GM23248 (cell line): ENCODE measurements at regions not wholly inside any gene's neighbourhood (a gene's known extent, or its start where the extent isn't known, plus 50 kb on each side); places are given as distances from the start of the nearest gene placed in this dataset.

Experiments used
- DNase-seq: peaks from one replicate; pipeline ENCODE4 v3.0.0-alpha.2; 2015
- H2AFZ ChIP-seq: fragments of 200-600 bp; sonication (generic); 2 replicates; pipeline ENCODE4 v1.6.1; 2016; ENCODE audit warnings: antibody characterized with exemption
- H3F3A ChIP-seq: fragments of 200-600 bp; sonication (generic); 2 replicates; pipeline ENCODE4 v1.6.1; 2016; ENCODE audit warnings: mild to moderate bottlenecking, antibody characterized with exemption, mixed run types; ENCODE audit not compliant: insufficient read depth
- H3K27ac ChIP-seq: fragments of 200-600 bp; sonication (generic); 2 replicates; pipeline ENCODE4 v1.5.1; 2016; ENCODE audit warnings: mild to moderate bottlenecking
- H3K27me3 ChIP-seq: fragments of 200-600 bp; sonication (generic); replicated peaks from 2 replicates; pipeline ENCODE4 v1.6.1; 2016; ENCODE audit warnings: mild to moderate bottlenecking; ENCODE audit not compliant: insufficient read depth
- H3K36me3 ChIP-seq: fragments of 200-600 bp; sonication (generic); 2 replicates; pipeline ENCODE4 v1.6.1; 2016; ENCODE audit warnings: low read depth, mild to moderate bottlenecking
- H3K4me1 ChIP-seq: fragments of 200-600 bp; sonication (generic); 2 replicates; pipeline ENCODE4 v1.6.1; 2016; ENCODE audit warnings: mild to moderate bottlenecking; ENCODE audit not compliant: insufficient read depth
- H3K4me2 ChIP-seq: fragments of 200-600 bp; sonication (generic); one replicate; pipeline ENCODE4 v1.6.1; 2016; ENCODE audit warnings: mild to moderate bottlenecking; ENCODE audit not compliant: unreplicated experiment
- H3K4me3 ChIP-seq: fragments of 200-600 bp; sonication (generic); 2 replicates; pipeline ENCODE4 v1.5.1; 2016; ENCODE audit warnings: mild to moderate bottlenecking
- H3K79me2 ChIP-seq: fragments of 200-600 bp; sonication (generic); 2 replicates; pipeline ENCODE4 v1.6.1; 2016; ENCODE audit warnings: mild to moderate bottlenecking; ENCODE audit not compliant: insufficient read depth
- H3K9ac ChIP-seq: fragments of 200-600 bp; sonication (generic); 2 replicates; pipeline ENCODE4 v1.6.1; 2016; ENCODE audit warnings: mild to moderate bottlenecking
- H3K9me2 ChIP-seq: fragments of 200-600 bp; sonication (generic); 2 replicates; pipeline ENCODE4 v1.6.1; 2016; ENCODE audit warnings: mixed run types, mild to moderate bottlenecking, moderate library complexity; ENCODE audit not compliant: insufficient read depth
- H3K9me3 ChIP-seq: fragments of 200-600 bp; sonication (generic); one replicate; pipeline ENCODE4 v1.6.1; 2017; ENCODE audit warnings: low read depth
- H4K20me1 ChIP-seq: fragments of 200-600 bp; sonication (generic); 2 replicates; pipeline ENCODE4 v1.6.0; 2016; ENCODE audit not compliant: insufficient read depth
- EZH2 ChIP-seq: fragments of 200-600 bp; sonication (generic); IDR thresholded peaks from 2 replicates; pipeline ENCODE4 v1.6.1; 2018; ENCODE audit warnings: antibody characterized with exemption, mild to moderate bottlenecking; ENCODE audit not compliant: insufficient read depth, poor library complexity, severe bottlenecking
- EZH2phosphoT487 ChIP-seq: fragments of 200-600 bp; sonication (generic); IDR thresholded peaks from 2 replicates; pipeline ENCODE4 v1.6.1; 2018; ENCODE audit warnings: antibody characterized with exemption, moderate library complexity, mild to moderate bottlenecking, low read depth; ENCODE audit not compliant: insufficient read depth
- WGBS, 2 experiments: methylation state at CpG; one replicate each; pipeline ENCODE4 v1.1.6; 2015 to 2017; ENCODE audit warnings: low lambda C conversion rate in 2 of 2, low coverage in 1 of 2; ENCODE audit errors: missing lambda C conversion rate in 2 of 2; 5-methylcytosine and 5-hydroxymethylcytosine counted together
- in situ Hi-C: fragments of 300-500 bp; cut with MboI; formaldehyde crosslinking; loops from 2 replicates; pipeline ENCODE4 v1.15.0; 2020

- no peak for TF ChIP-seq EZH2phosphoT487
- no peak for TF ChIP-seq EZH2
- in situ Hi-C loops: no loop called here
- no peaks in the 10 kb centered on the region for H3K79me2 ChIP-seq
- no peaks in the 10 kb centered on the region for H3K36me3 ChIP-seq
- H3F3A ChIP-seq: peaks cover 5% of the 10 kb centered on the region; the same call in 1 of the 2 replicates
- DNase-seq: peak; percentile 18
- 89 to 90% methylated on average over 3 of the region's 3 CpGs for WGBS, 2 experiments
- H3K9me2 ChIP-seq: no peaks in the 10 kb centered on the region
- no peak overlapping the region for H3K9ac ChIP-seq
- H3K4me2 ChIP-seq: no peak overlapping the region
- H2AFZ ChIP-seq: no peak overlapping the region
- H3K27me3 ChIP-seq: no peaks in the 10 kb centered on the region
- H4K20me1 ChIP-seq: no peaks in the 10 kb centered on the region
- H3K9me3 ChIP-seq: no peaks in the 10 kb centered on the region
- H3K4me1 ChIP-seq: 0 out of 2 replicates have a peak, but pooled peaks cover 5% of the 10 kb centered on the region
- no peak overlapping the region for H3K4me3 ChIP-seq
- H3K27ac ChIP-seq: no peak overlapping the region
These were observed 271.2 kb downstream of the INHBA start for GRCh38 chr7:41431671-41432070.

DNA sequence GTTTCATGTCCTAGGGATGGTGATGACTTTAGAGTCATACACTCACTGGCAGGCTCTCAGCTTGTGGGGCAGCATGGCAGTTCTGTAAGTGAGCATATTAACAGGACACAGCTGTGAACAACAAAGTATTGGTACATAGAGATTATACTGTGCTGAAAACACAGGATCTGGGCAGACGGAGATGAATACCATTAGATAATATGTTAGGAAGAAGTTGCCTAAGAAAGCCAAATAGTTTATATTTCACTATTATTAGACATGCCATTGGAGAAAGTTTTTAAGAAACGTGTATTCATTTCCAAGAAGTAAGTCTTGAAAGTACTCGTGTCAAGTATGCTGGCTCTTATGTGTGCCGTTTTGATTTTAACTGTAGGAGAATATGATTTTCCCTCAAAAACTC lies 274.5 kb downstream of the INHBA start:
- Histone ChIP-seq H3F3A (peaks cover 18% of the 10 kb centered on the region; the same call in 1 of the 2 replicates), H3K4me1 (peaks cover 19% of the 10 kb centered on the region), H3K4me3 (no peak overlapping the region), H3K9me3 (no peaks in the 10 kb centered on the region), H3K27ac (no peak overlapping the region), H3K79me2 (no peaks in the 10 kb centered on the region), H4K20me1 (no peaks in the 10 kb centered on the region), H2AFZ (no peak overlapping the region), H3K36me3 (no peaks in the 10 kb centered on the region), H3K9me2 (no peaks in the 10 kb centered on the region), H3K27me3 (no peaks in the 10 kb centered on the region), H3K9ac (no peak overlapping the region), H3K4me2 (no peak overlapping the region)
- peak; percentile 12 for DNase-seq
- in situ Hi-C loops: no loop called here
- TF ChIP-seq EZH2phosphoT487: no peak
- no peak for TF ChIP-seq EZH2
- 30 to 38% methylated on average over 4 of the region's 4 CpGs for WGBS, 2 experiments

DNA sequence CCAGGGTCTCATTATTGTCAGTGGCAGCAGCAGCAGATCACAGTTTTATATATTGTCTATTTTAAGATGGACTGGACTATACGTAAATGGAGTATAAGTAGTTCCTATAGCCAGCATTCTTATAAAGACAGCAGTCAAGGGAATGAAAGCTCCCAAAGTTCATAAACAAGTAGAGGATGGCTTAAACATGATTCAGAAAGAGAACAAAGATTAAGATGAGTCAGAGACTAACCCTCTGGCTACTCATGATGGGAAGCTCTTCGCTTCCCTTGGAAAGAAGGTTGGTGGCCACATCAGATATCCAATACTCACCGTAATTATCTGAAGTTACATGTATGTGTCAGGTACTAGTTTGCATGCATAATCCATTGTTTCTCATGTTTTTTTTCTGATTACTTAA lies 277.0 kb downstream of the INHBA start:
- Histone ChIP-seq H3K9me3 (no peaks in the 10 kb centered on the region), H3F3A (peaks cover 13% of the 10 kb centered on the region; the same call in 1 of the 2 replicates), H3K4me2 (peak overlapping the region; percentile 13), H3K9me2 (no peaks in the 10 kb centered on the region), H3K27me3 (no peaks in the 10 kb centered on the region), H3K4me3 (no peak overlapping the region), H3K27ac (0 out of 2 replicates have a peak overlapping the region, but pooled peaks have one; percentile 17), H3K79me2 (no peaks in the 10 kb centered on the region), H3K36me3 (no peaks in the 10 kb centered on the region), H3K4me1 (peaks cover 14% of the 10 kb centered on the region), H2AFZ (no peak overlapping the region), H3K9ac (no peak overlapping the region), H4K20me1 (no peaks in the 10 kb centered on the region)
- in situ Hi-C loops: no loop called here
- 27 to 34% methylated on average over 3 of the region's 3 CpGs for WGBS, 2 experiments
- peak; percentile 86 for DNase-seq
- TF ChIP-seq EZH2phosphoT487 (no peak), EZH2 (no peak)

GRCh38 chr7:41421056-41421455 lies 281.8 kb downstream of the INHBA start:
- no peak for DNase-seq
- H3K9ac ChIP-seq: no peak overlapping the region

GRCh38 chr7:41420421-41420820 lies 282.5 kb downstream of the INHBA start:
- TF ChIP-seq EZH2phosphoT487 (no peak), EZH2 (no peak)
- Histone ChIP-seq H3K9me2 (no peaks in the 10 kb centered on the region), H3K9me3 (no peaks in the 10 kb centered on the region), H4K20me1 (no peaks in the 10 kb centered on the region), H3K4me2 (no peak overlapping the region), H3K27ac (no peak overlapping the region), H3K9ac (no peak overlapping the region), H3K36me3 (no peaks in the 10 kb centered on the region), H3K79me2 (no peaks in the 10 kb centered on the region), H2AFZ (no peak overlapping the region), H3F3A (peaks cover 10% of the 10 kb centered on the region), H3K27me3 (no peaks in the 10 kb centered on the region), H3K4me1 (peaks cover 16% of the 10 kb centered on the region), H3K4me3 (no peak overlapping the region)
- WGBS, 2 experiments: 32 to 54% methylated on average over 3 of the region's 3 CpGs
- DNase-seq: no peak
- in situ Hi-C loops: no loop called here

More at GRCh38 chr7:41421056-41421455, 281.8 kb downstream of the INHBA start:
- Histone ChIP-seq H3K79me2 (no peaks in the 10 kb centered on the region), H3K27me3 (no peaks in the 10 kb centered on the region), H3K4me1 (peaks cover 16% of the 10 kb centered on the region), H3K4me3 (no peak overlapping the region), H3K9me2 (no peaks in the 10 kb centered on the region), H2AFZ (no peak overlapping the region), H3K9me3 (no peaks in the 10 kb centered on the region), H3F3A (peaks cover 12% of the 10 kb centered on the region), H4K20me1 (no peaks in the 10 kb centered on the region), H3K27ac (no peak overlapping the region), H3K36me3 (no peaks in the 10 kb centered on the region), H3K4me2 (no peak overlapping the region)
- WGBS, 2 experiments: 59% methylated on average over 3 of the region's 3 CpGs
- no peak for TF ChIP-seq EZH2
- no peak for TF ChIP-seq EZH2phosphoT487
- in situ Hi-C loops: no loop called here
